HS-27A (cell line): ENCODE measurements at regions not wholly inside any gene's neighbourhood (a gene's known extent, or its start where the extent isn't known, plus 50 kb on each side); places are given as distances from the start of the nearest gene placed in this dataset.
"Not testable (repeated sequence)": the region's sequence is repeated elsewhere in the genome, so short reads cannot be mapped to it uniquely, and the experiment has no call there.

Source experiments
- DNase-seq: peaks from one replicate; pipeline ENCODE4 v3.0.0-alpha.2; 2012; ENCODE audit warnings: low read depth, missing footprints

DNA sequence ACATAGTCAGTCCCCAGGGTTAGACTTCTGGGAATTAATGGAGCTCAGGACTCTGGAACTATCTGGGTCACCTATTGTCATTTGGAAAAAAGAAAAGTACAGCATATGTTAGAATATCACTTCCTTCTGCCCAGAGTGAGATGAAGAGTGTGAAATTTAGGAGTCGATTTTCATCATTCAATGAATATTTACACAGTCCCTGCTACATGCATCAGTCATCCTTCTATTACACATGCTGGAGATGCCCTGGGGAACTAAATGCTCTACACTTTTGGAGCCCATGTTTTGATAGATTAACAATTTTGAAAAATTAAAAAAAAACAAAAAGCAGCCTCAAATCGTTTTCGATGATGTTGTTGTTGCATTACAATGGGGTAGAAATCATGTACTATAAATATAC is 315.4 kb downstream of the ALDH8A1 start:
- DNase-seq = no peak

DNA sequence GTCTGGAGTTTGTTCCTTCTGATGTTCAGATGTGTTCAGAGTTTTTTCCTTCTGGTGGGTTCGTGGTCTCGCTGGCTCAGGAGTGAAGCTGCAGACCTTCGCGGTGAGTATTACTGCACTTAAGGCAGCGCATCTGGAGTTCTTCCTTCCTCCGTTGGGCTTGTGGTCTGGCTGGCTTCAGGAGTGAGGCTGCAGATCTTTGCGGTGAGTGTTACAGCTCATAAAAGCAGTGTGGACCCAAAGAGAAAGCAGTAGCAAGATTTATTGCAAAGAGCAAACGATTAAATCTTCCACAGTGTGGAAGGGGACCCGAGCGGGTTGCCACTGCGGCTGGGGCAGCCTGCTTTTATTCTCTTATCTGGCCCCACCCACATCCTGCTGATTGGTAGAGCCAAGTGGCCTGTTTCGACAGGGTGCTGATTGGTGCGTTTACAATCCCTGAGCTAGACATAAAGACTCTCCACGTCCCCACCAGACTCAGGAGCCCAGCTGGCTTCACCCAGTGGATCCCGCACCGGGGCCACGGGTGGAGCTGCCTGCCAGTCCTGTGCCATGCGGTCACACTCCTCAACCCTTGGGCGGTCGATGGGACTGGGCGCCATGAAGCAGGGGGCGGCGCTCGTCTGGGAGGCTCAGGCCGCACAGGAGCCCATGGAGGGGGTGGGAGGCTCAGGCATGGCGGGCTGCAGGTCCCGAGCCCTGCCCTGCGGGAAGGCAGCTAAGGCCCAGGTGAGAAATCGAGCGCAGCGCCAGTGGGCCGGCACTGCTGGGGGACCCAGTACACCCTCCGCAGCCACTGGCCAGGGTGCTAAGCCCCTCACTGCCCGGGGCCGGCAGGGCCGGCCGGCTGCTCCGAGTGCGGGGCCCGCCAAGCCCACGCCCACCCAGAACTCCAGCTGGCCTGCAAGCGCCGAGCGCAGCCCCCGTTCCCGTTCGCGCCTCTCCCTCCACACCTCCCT is 315.3 kb upstream of the SGK1 start:
- DNase-seq = not testable (repeated sequence)

DNA sequence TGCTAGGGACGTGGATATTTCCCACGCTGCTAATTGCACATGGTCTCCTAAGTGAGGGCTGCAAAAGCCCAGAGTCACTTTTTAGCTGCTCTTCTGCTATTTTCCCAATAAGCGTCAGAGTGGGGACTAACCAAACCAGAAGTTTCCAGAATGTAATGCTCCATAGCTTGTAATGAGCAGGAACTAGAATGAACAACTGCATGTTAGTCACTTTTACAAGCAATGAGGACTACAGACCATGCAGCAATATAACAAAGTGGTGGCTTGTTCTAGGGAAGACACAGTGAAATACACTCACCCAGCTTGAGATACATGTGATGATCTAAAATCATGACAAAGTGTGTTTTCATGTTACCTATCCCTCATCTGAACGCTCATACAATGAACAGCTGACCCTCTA is 314.1 kb upstream of the SGK1 start:
- DNase-seq = no peak

DNA sequence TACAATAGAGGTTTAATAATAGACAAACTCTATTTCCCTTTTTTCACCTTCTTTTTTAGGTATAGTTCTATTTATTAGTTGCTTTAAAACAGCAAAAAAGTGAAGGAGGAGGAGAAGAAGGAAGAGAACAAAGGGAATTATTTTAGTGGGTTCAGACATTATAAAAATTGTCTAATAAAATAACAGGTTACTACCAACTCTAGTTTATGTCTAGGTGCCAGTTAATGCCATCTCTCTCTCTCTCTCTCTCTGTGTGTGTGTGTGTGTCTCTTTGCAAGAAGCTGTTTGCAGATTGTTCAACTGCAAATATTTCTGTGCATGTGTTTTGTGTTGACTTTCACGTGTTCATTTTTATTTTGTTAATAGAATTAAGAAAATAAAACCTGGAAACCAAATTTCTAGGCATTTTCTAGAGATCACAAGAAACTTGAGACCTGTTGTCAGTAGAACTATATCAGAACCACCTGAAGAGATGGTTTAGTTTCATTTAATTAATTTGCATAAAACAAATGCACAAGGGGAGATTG is 313.5 kb upstream of the SGK1 start:
- no peak for DNase-seq

DNA sequence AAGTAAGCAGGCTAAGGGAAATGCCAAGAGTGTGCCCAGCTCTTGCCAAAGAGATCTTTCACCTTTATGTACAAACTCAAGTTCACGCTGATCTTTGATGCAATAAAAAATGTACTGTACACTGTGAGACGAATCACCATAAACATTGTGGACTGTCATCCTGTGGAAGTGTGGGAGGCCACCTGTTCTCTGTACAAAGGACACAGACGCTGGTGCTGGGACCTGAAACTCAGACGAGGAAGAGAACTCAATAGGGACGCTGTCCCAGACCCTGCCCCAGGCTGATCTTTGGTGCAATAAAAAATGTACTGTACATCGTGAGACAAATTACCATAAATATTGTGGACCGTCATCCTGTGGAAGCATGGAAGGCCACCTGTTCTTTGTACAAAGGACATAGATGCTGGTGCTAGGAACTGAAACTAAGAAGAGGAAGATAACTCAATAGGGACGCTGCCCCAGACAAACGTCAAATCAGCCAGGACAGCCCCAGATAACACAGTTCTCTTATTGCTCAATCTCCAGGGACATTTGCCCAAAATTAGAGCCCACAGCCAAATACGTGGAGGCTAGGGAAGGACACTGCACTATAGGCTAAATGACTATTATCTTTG is 312.7 kb upstream of the SGK1 start:
- no peak for DNase-seq

DNA sequence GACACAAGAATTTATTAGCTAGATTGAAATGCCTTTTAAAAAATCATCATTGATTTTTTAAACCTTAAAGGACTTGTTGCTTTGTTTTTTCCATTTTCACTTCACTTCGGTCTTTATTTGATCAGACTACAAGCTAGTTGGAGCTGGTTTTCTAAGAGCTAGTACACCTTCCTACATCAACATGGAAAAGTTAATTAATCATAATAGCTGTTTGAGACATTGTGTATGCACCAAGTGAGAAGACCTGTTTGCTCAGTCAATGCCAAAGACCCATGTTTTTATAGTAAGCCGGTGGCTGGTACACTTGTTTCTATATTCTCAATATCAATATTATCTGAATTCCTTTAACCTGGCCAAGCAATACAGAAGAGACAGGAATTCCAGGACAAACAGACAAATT is 310.2 kb upstream of the SGK1 start:
- no peak for DNase-seq

DNA sequence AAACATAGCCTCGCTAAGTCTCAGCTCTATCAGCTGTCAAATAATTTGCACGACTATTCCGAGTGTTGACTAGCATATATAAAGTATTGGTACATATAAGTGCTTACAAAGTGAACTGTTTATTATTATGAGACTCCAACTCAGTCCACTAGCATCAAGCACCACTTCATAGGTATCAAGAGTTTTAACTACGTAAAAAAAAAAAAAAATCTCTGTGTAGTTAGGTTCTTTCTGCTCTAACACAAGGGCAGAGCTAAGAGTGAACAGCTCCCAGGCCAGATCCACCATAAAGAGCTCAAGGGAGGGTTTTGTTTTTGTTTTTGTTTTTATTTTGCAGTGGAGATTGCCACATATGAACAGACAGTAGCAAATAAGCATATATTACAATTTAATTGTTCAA is 309.8 kb upstream of the SGK1 start:
- DNase-seq = no peak

DNA sequence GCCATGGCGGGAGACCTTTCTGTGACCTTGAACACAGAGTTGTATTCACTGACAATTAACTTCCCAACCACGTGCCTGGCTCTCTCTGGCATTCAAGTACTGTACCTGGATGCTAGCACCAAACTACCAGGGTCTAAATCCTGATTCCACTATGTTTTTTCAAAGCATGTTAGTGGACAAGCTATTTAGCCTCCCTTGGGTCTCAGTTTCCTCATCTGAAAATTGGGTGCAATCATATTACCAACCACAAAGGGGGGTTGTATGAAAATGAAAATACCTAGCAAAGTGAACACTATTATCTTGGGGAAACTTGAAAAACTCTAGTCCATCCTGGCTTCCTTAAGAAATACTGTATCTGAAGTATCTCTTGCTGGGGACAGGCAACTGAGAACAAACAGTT is 308.7 kb upstream of the SGK1 start:
- DNase-seq = no peak

DNA sequence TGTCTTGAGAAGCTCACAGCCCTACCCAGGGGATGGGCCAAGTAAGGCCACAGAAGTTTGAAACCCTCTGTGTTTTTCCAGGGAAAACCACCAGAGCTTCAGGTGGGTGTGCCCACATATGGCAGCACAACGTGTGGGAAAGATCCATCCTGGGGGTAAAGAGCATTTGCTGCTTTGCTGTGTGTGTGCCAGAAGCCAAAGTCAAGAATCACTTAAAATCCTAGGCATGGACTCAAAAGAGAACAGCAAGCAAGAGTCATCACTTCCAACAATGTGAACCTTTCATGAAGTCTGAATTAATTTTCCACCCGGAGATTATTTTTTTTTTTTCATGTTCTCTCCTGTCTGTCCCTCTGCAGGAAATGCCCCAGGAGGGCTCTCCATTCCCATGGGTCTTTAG is 308.2 kb upstream of the SGK1 start:
- no peak for DNase-seq

DNA sequence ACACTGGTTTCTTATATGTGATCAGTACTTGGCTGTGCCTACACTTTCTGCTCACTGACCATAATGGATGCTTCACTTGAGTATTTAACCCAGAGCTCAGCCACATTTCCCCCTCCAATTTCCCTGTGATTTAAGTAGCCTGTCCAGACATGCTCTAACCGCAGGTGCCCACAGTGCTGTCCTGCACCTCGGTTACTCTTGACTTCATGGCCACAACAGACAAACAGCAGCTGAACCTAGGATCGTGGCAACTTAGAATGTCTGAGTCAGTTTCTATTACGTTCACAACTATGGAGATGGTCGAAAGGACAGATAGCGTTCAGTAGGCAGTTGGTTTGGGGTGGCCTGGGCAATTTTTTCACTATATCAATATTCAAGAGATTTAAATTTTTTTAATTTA is 306.9 kb upstream of the SGK1 start:
- DNase-seq = no peak

DNA sequence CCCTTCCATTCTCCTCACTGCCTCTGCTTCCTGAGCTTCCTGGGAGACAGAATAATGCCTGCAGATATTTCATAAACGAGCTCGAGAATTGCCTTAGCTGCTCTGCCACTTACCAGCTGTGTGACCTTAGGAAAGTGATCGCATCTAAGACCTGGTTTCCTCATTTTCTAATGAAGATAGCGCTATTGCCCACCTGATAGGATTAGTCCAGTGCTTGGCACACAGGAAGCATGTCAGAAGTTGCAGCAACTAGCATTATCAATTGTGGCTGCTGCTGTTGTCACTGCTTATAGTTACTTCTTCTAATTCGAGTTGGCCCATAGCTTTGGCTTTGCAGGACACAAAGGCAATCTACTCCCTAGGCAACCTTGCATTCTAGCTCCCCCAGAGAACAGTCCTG is 305.5 kb upstream of the SGK1 start:
- no peak for DNase-seq

DNA sequence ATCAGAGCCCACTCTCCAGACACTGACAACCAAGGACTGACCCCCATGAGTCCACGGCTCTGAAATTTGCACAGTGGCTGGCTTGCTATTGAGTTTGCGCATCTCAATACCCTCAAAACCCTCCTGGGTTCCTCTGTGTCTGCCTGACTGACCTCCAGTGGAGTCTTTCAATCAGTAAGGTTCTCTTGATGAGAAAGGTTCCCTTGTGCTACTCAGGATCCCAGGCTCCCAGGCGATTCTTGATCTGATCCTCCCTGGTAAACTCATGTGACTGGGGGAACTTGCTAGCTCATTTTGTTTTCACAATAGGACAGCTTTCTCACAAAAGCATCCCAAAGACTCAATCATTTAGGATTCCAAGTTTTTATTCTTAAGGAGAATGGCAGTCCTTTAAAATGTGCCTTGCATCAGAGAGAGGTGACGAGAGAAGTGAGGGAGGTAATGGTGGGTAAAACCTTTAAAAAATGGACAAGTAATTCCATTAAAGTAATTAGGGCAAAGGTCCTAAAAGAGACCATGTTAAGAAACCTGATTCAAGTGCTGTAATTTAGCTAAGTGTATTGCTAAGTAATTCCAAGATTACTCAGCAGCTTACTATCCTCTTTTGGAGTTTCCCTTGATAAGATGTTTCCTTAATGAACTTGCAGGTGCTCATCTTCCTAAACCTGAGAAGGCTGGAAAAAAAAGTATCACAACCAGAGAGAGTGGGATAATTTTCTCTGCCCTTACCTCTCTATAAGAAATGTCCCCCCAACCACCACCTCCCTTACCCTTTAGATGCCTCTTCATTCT is 304.7 kb upstream of the SGK1 start:
- no peak for DNase-seq

DNA sequence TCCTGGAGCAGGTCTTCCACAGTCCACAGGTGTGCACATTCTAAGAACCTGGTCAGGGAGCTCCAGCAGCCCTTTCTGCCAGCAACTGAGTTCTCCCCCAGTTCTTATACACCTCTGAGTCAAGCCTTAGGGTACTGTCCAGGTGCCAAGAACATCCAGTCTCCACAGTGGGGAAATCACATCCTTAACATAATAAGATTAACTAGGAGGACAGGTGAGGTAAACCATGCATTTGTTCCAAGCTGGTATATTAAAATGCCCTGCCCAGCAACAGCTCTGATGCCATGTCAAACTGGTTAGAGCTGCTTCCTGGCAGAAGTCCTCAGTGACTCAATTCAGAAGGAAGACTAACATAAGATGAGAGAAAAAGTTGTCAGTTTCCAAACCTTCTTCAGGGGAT is 303.9 kb upstream of the SGK1 start:
- no peak for DNase-seq

DNA sequence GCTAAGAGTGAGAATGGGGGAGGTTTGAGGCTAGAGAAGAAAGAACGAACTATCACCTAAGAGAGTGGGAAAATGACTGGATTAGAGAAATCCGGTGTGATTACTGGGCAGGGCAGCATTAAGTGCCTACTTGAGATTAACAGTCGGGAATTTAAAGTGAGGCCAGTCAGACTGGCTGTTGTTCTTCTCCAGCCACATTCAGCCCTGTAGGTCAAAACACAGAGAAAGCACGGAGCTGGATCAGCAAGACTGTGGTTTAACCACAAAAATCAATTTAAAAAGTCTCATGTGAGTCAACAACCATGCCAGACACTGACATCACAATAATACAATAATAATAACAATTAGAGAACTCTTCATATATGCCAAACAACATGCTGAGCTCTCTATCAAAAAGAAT is 301.9 kb upstream of the SGK1 start:
- DNase-seq = no peak

DNA sequence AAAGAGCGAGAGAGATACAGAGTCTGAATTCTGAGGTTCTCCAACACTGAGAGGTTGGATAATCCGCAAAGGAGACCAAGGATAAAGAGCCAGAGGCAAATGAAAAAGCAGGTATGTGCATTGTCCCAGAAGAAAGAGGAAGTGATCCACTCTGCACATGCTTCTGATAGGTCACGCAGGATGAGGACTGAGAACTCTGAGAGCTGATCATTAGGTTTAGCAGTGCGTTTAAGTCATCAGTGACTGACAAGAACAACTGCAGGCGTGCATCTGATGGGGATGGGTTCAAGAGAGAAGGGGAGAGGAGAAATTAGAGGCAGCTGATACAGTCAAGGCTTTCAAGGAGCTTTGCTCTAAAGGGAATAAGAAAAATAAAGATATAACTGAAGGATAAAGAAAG is 301.2 kb upstream of the SGK1 start:
- DNase-seq = no peak

DNA sequence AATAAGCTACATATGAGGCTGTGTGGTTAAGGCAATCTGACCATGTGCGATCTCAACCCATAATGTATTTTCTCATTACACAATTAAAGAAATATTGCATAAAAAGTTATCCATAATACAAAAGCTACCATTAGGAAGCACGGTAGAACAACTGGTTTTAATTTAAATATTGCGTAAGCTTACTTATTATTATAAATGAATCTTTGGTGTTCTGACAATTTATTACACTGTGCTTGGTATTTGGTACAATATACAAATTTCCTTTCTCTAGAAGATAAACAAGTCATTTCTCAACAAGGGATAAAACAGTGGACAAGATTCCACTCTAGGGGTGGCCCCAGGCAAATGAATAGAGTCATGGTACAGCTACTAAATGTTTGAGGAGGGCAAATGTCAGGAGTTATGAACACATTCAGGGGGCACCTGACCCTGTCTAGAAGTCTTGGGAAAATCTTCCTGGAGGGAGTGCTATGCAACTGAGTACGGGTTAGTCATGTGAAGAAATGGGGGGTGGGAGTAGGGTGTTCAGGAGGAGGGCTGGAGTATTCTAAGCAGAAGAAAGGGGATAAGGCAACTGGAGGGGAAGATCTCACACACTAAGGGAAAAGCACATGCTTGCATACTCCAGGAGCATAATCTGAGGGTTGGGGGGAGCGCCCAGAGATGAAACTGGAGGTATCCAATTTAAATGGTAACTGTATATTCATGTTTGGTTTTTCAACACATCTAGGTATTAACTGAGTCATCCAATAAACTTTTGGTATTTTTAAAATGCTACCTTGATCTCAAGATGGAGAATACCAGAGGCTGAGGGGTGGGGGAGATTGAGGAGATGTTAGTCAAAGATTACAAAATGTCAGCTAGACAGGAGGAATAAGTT is 296.9 kb upstream of the SGK1 start:
- no peak for DNase-seq

DNA sequence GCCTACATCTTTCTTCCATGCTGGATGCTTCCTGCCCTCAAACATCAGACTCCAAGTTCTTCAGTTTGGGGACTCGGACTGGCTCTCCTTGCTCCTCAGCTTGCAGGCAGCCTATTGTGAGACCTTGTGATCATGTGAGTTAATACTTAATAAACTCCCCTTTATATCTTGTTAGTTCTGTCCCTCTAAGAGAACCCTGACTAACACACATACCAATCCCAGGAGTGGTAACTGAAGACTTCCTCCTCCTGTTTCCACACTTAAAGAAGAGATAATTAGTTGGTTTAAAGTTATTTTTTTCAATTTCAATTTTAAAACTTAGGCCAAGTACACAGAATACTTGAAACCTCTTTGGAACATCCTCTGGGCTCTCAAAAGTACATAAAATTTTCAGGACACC is 294.2 kb upstream of the SGK1 start:
- not testable (repeated sequence) for DNase-seq

DNA sequence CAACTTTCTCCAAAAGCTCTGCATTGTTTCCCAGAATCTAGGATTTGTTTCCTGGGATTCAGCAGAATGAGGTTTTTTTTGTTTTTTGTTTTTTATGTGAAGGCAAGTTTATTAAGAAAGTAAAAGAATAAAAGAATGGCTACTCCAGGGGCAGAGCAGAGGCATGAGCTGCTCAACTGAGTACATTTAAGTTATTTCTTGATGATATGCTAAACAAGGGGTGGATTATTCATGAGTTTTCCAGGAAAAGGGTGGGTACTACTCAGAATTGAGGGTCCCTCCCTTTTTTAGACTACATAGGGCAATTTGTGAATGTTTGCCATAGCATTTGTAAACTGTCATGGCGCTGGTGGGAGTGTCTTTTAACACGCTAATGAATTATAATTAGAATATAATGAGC is 292.5 kb upstream of the SGK1 start:
- no peak for DNase-seq

DNA sequence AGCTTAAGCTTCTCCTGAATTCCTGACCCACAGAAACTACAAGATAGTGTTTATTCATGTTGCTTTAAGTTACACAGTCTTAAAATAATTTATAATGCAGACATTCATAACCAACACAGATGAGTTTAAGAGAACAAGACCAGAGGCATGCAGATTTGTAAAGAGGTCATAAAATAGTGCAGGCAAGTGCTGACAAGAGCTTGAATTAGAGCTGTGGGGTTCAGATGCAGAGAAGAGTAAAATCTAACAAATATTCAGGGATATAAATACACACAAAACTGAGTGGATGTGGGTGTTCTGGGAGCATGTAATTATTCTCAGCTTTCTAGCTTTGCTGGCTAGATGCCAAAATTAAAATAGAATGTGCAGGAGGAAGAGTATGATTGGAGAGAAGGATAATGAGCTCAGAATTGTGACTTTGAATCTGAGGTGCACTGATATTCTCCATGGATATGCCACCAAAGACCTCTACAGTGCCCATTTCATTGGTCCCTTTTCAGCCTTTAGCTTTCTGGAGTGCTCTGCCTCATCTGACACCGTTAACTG is 291.9 kb upstream of the SGK1 start:
- no peak for DNase-seq

DNA sequence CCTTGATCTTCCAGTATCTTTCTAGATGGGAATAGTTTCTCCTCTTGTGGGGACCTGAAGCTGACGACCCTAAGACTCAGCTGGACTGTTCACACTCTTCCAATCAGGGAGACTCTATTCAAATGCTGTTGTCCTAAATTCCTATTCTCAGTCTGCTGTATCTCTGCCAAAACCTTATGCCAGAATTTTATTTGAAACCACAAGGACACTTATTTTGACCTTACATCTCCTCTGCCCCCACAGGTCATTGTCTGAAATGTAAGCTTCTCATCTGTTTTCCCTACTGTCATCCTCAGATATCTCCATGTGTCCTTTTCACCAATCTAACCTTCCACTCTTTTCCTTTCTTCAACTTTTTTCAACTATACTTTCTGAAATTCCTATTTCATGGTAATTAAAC is 289.5 kb upstream of the SGK1 start:
- no peak for DNase-seq

DNA sequence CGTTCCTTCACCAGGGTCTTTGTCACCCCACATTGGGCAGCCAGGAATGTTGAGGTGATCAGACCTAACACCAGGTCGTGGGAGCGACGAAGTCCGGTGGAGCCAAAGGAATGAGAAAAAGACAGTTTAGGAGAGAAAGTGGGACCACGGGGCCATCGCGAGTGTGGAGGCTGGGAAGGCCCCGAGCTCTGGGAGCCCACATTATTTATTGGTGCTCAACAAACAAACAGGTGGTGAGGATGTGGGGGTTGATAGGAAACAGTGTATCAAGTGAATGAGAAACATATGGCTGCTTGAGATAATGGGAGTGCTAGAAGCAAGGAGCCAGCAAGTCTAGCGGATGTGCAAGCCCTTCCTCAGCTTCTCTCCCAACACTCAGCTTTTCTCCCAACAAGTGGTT is 287.1 kb upstream of the SGK1 start:
- no peak for DNase-seq
